ENCODE measurements at regions not wholly inside any gene's neighbourhood (a gene's known extent, or its start where the extent isn't known, plus 50 kb on each side); places are given as distances from the start of the nearest gene placed in this dataset.

DNA sequence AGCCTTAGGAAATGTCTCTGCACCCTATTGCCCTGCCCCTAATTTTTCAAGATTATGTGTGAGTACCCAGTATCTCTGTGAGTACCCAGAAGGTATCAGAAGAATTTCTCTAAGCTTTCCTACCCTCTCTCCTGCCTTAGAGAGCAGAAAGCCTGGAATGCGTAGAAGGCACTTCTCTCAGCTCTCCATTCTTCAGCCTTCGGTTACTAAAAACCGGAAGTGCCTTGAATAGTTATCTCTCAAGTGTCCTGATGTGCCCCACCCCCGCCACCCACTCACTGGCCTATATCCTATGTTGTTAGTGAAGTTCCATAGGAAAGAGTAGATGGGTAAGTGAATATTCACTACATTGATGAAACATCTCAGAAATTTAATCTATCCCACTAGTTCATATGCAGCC lies 210.7 kb upstream of the CDH10 start:
- Histone ChIP-seq H3K4me2 (ENCODE audit: insufficient read depth in 1 of 2, low read depth in 2 of 2, low read length in 2 of 2) (no peak overlapping the region), H3K36me3 (ENCODE audit: control insufficient read depth in 2 of 4, insufficient read depth in 4 of 4, low read length in 3 of 4) (no peaks in the 10 kb centered on the region; a peak in 1 of 8 replicates), H3K4me1 (replicated peaks in 1 of 4; ENCODE audit: control insufficient read depth in 3 of 4, insufficient read depth in 4 of 4, low read length in 3 of 4) (peaks cover 0 to 3% (median under 1%) of the 10 kb centered on the region in 4 experiments; a peak in 1 of 7 replicates), H3K56ac (replicated peaks; ENCODE audit: insufficient read length, low read depth, low read length) (no peak overlapping the region), H3K79me1 (ENCODE audit: low read depth, low read length) (no peaks in the 10 kb centered on the region), H4K20me1 (replicated peaks in 1 of 2; ENCODE audit: control insufficient read depth in 1 of 2, insufficient read depth in 2 of 2, low read length in 2 of 2) (no peaks in the 10 kb centered on the region), H3K79me2 (ENCODE audit: control insufficient read depth in 1 of 2, insufficient read depth in 2 of 2, low read length in 2 of 2) (no peaks in the 10 kb centered on the region), H3K27ac (ENCODE audit: low read depth, low read length) (no peak overlapping the region), H2AK5ac (ENCODE audit: low read depth, low read length) (no peak overlapping the region), H4K91ac (replicated peaks; ENCODE audit: insufficient read length, low read length) (no peak overlapping the region), H3K23me2 (ENCODE audit: low read depth, low read length) (no peaks in the 10 kb centered on the region), H3K27me3 (replicated peaks in 1 of 4; ENCODE audit: control insufficient read depth in 3 of 4, extremely low read depth in 1 of 4, insufficient read depth in 3 of 4, low read length in 3 of 4) (no peaks in the 10 kb centered on the region), H3K18ac (ENCODE audit: extremely low read depth, low read length) (no peak overlapping the region), H3K23ac (ENCODE audit: insufficient read length) (no peak overlapping the region), H3K4me3 (ENCODE audit: extremely low read depth in 1 of 4, insufficient read depth in 2 of 4, low read depth in 3 of 4, low read length in 4 of 4) (no peak overlapping the region), H2BK15ac (ENCODE audit: low read length) (no peak overlapping the region), H4K8ac (ENCODE audit: extremely low read depth, insufficient read depth, low read length) (no peak overlapping the region), H3K9me3 (ENCODE audit: insufficient read depth in 2 of 2, low read depth in 1 of 2, low read length in 1 of 2) (no peaks in the 10 kb centered on the region), H3K14ac (ENCODE audit: insufficient read length) (no peak overlapping the region), H2BK12ac (ENCODE audit: low read depth, low read length) (no peak overlapping the region), H4K5ac (ENCODE audit: insufficient read length, low read depth, low read length) (no peak overlapping the region), H2BK5ac (ENCODE audit: low read depth, low read length) (no peak overlapping the region), H3K9ac (replicated peaks in 1 of 4; ENCODE audit: extremely low read depth in 1 of 4, low read depth in 3 of 4, low read length in 3 of 4) (no peak overlapping the region), H3K4ac (replicated peaks; ENCODE audit: insufficient read length, low read depth, low read length) (no peak overlapping the region), H2AFZ (ENCODE audit: low read length) (no peak overlapping the region), H2BK120ac (replicated peaks; ENCODE audit: low read depth, low read length) (no peak overlapping the region), H2BK20ac (ENCODE audit: low read length) (no peak overlapping the region)
- TF ChIP-seq EGR1 (IDR thresholded peaks at IDR 0.05; ENCODE audit: borderline replicate concordance, low read depth, low read length), result peak; percentile 69; the same call in 1 of the 2 replicates
- no peak for TF ChIP-seq BRCA1 (IDR thresholded peaks at IDR 0.05; ENCODE audit: low read depth, low read length)
- TF ChIP-seq TCF12 (IDR thresholded peaks at IDR 0.05; ENCODE audit: low read depth, low read length), result no peak
- no peak for TF ChIP-seq CREB1 (IDR thresholded peaks at IDR 0.05)
- TF ChIP-seq POU5F1 (IDR thresholded peaks at IDR 0.05; ENCODE audit: low read depth, low read length), result no peak
- TF ChIP-seq TBP (IDR thresholded peaks at IDR 0.05; ENCODE audit: low read depth, low read length), result no peak
- TF ChIP-seq FOSL1 (IDR thresholded peaks at IDR 0.05; ENCODE audit: insufficient read depth, low read depth, low read length), result no peak
- TF ChIP-seq SP4 (IDR thresholded peaks at IDR 0.05; ENCODE audit: low read length), result no peak
- no peak for TF ChIP-seq SIX5 (IDR thresholded peaks at IDR 0.05; ENCODE audit: low read depth, low read length)
- DNase-seq (ENCODE audit: low read depth in 1 of 2, low spot score in 2 of 2) (peak in 1 of 2 experiments; percentile 9), FAIRE-seq (no peak)
- ChIA-PET POLR2A (ENCODE audit: partially characterized antibody) (no interaction called here), CTCF (ENCODE audit: partially characterized antibody) (no interaction called here)
- WGBS, 2 experiments (ENCODE audit: extremely low coverage in 1 of 2, insufficient coverage in 1 of 2, insufficient read length in 1 of 2, insufficient replicate concordance in 2 of 2, low coverage in 1 of 2, low lambda C conversion rate in 2 of 2, missing lambda C conversion rate in 1 of 2), result 74% methylated on average over 4 of the region's 4 CpGs; no CpG with 5 or more reads in 1 of the 2 experiments

Measured in H1 (cell line).